IPS DF 19.7 (cell line): ENCODE measurements at regions not wholly inside any gene's neighbourhood (a gene's known extent, or its start where the extent isn't known, plus 50 kb on each side); places are given as distances from the start of the nearest gene placed in this dataset.

Experiments used
- DNase-seq: peaks from one replicate; pipeline ENCODE4 v3.0.0-alpha.2; 2013; ENCODE audit warnings: low read depth, low spot score

DNA sequence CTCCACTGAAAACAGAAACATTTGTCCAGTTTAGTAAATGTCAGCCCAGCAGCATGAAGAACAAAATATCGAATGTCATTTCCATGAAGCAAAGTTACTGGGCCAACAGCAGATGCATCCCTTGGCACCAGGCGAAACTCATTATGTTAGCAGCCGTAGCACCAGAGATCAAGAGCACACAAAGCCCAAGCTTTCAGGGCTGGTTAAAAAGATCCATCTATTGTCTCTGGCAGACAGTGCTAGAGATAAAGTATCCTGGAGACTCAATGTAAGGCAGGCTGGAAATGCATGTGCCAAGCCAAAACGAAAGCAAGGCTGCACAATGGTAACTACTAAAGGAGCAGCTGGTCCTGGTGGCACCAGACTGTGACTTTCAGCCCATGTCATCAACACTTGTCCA is 120.3 kb upstream of the PLEKHG7 start:
- no peak for DNase-seq

DNA sequence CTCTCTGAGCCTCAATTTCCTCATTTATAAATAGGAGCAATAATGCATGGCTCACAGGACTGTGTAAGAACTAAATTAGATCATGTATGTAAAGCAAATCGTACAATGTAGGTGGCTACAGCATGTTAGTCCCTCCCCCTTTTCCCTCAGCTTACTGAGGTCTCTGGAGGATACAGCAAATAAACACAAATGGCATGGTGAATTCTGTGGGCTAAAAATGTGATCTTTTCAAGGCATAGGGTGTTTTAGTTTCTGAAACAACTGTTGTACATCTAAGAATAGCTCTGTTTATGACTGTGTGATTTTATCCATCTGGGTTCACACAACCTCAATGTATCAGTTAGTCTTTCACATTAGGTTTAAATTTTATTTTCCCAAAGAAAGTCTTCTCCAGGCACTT is 121.2 kb upstream of the PLEKHG7 start:
- no peak for DNase-seq

DNA sequence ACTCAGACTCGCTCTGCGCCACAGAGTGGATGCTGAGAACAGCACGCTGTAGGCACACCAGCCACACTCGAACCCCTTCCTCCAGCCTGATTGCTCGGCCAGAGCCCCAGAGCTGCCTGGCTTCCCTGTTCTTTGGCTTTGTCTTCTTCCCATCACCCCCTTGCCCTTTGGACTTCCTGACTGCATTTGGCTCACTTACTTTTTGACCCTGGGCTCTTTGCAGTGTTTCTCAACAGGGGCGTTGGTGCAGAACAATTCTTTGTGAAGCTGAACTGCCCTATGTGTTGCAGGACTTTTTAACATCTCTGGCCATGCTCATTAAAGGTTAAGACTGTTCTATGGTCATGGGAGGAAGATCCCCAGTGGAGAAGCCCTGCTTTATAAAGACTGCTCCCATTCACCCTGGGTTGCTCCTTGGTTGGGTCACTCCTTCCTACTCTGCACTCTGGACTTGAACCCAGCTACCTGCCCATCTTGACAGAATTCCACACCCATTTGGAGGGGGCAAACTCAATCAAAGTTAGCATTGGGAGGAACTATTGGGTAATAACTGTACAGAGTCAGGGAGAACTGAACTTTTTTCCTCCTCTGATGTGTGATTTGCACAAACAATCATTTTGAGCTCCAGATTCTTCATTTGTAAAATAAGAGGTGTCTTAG is 127.7 kb upstream of the PLEKHG7 start:
- no peak for DNase-seq

DNA sequence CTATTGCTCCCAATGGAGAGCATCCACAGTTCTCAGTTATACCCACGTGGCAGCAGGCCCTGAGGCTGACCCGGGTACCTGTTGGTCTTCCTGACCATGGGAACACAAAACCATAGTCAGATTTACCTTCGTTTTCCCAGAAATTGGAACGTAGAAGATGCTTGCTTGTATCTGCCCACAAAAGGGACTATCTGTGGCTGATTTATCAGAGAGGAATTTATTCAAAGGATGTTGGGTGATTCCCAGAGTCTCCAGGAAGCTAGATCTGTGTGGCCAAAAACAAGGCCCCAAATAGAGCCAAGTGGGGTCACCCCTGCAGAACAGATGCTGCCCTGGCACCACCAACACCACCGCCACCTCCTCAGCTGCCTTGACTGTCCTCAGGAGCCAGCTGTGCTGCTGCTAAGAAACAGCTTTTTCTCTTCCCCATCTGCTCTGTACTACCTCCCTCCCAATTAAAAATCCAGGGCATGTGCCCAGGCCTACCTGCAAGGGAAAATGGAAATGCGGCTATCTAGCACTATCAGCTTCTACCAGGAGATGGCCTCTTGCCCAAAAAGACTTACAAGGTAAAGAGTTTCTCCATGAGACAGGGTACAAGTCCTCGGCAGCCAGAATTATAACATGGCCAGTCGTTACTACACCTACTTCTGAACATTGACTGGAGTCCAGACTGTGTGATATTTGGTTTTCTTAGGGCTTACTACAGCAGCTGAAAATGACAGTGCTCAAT is 128.6 kb upstream of the PLEKHG7 start:
- peak; percentile 45 for DNase-seq

DNA sequence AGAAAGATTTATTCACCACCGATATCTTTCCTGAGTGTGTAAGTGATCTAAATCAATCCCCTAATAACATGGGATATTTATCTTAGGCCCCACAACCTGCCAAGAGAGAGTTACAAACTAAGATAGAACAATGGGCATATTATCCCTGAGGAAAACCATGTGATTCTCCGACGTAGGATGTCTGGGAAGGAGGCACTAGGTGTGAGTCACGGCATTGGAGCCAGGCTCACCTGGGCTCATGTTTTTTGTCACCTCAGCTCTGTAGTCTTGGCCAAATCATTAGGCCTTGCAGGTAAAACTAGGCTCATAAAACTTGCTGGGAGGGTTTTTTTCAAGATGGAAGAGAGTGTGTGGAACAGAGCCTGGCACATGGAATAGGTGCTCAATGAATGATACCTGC is 129.7 kb upstream of the PLEKHG7 start:
- DNase-seq, result no peak

DNA sequence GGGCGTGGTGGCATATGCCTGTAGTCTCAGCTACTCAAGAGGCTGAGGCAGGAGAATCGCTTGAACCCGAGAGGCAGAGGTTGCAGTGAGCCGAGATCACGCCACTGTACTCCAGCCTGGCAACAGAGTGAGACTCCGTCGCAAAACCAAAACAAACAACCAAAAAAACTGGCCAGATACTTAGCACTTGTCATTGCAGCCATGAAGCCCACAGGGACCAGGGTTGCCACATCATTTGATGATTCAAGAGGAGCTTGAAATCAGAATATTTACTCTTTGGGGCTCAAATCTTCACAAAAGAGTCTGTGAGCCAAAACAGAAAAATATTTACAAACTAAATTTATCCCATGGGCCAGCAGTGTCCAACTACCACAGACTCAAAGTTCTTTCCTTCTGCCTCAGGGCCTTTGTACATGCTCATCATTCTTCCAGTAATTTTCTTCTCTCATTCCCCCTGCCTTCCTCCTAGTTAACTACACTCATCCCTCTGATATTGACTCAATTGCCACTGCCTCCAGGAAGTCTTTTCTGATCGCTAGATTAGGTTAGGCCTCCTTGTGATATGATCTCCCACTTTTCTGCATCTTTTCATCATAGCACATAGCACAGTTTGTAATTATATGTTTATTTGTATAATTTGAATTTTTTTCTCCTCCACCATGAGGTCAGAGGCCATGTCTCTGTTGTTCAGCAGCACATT is 130.8 kb upstream of the PLEKHG7 start:
- DNase-seq, result no peak

DNA sequence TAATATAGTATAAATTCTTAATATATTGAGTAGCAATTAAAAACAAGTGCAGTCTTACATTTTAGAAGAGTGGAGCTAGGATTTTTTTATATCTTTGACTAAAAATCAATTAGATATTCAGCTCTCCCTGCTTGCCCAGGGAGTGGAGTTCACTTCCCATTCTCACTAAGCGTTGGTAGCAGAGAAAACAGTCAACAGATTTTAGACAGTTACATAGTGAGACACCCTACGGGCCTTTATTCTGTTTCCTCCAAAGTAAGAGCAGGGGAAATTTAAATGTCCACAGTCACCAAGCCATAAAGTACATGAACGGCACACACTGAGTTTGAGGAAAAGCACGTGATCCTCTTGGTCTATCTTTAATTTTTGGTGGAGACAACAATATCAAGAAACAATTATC is 131.6 kb upstream of the PLEKHG7 start:
- no peak for DNase-seq

DNA sequence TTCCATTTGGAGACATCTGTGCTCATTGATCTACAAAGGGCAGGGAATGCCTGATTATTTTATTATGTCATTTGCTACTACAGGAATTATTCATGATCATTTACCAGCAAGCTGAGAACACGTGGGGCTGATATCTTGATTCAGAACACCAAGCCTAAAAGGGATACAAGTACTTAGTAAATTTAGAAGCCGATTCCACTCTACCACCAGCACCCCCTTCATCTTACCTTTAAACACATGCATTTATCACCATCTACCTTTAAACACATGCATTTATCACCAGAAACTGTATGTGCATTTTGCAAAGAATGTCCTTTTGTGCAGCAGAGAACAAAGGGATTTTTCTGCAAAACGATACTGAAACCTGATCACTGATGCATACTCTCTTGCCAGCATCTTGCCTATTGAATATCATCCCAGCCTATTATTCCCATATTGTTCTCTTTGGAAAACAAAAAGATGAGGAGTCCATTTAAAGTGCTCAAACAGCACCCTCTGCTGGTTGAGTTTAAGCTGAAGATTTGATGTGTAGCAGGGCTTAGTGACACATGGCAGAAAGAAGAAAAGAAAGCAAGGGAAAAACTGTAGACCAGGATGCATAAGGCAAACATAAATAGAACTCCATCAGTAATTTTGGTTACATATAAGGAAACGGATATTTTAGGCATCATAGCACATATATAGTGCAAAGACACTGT is 132.6 kb upstream of the PLEKHG7 start:
- peak; percentile 38 for DNase-seq

DNA sequence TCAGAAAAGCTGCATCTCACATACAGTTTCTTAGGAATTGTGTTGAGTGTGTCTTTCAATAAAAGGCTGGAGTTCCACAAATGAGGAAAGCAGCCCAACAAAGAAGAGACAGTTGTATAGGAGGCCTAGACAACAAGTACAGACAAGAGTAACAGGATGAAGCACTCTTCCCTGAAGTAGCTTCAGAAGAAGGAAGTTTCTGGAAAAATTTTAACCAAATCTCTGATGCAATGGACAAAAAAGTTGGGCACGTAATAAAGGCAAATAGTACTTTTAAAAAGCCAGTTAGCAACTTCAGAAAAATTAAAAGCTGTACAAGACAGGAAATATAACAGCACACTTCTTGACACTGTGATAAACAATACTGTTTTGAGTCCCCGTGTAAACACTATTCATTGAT is 134.1 kb upstream of the PLEKHG7 start:
- no peak for DNase-seq

DNA sequence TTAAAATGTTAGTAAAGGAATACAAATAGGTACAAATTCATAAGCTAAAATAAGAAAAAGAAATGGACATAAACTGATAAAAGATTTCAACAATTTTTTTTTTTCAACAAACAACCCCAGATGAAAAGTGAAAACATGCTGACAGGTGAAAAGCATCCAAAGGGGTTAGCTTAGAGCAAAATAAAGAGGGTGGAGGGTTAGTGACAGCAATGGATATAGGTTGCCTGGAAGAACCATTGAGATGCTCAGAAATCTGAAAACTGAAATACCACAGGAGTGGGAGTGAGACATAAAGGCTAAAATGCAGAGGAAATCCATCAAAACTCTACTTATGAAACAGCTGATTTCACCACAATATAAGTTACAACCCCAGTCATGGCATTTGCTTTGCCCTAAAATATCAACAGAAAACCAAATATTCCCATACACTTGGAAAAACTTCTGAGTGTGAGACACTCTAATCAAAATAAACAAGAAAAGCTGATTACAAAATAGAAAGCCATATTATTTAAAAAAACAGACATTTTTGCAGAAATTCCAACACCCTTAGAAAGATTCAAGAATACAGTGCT is 136.3 kb upstream of the PLEKHG7 start:
- no peak for DNase-seq

DNA sequence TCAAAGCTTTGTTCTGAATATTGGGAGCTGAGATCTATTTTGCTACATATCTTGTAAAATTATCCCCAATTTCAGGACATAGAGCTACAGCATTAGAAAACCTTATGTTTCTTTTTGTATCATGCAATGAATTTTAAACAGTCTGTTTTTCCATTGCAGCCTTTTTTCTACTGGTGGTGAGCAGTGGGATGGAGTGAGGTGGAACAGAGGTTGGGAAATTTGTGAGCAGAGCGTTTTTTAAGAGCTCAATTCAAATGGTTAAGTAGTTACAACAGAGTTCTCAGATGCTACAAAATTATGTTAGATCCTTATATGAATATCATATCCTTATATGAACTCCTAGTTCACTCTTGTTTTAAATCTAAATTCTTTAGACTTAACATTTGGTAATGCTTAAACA is 139.0 kb upstream of the PLEKHG7 start:
- no peak for DNase-seq

DNA sequence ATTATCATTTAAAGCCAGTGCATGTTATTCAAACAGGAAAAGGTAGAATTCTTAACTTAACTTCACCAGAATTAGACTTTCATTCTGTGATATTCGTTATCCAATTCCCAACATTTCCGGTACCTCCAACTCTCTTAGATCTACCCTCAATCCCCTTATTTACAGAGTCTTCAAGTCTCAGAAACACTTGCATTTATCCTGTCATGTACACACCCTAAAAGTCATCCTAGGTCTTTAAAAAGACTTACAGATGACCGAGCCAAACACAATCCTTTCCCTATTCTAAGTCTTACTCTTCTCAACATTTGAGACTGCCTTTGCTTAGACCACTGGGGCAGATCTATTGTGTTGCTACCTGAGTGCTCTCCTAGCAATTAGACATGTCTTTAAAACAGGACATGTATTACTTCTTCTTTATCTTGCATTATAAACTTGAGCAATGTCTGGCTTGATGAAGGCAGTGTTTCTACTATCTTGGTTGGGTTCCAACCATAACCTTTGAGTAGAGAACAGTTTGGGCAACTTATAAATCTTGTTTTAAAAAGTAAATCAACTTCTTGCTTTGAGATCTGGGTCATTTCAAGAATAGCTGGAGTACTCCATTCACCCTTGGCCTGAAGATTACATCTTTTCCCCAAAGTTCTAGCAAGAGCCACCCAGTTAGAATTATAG is 140.6 kb upstream of the PLEKHG7 start:
- DNase-seq, result no peak

DNA sequence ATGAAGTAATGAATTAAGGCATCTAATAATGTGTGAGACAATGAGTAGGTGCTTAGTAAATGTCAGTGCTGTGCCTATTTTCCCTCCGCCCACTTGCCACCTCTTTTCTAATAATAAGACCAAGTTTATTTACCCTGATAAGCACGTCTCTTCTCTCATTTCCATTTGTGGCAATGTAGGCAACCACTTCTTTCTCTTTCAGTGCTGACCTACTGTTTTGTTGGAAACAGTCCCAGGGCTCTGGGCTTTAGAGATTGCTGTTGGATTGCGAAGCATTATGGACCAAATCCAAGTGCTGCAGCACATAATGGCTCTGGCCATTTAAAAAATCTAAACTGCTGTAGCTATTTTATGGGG is 141.3 kb upstream of the PLEKHG7 start:
- no peak for DNase-seq

DNA sequence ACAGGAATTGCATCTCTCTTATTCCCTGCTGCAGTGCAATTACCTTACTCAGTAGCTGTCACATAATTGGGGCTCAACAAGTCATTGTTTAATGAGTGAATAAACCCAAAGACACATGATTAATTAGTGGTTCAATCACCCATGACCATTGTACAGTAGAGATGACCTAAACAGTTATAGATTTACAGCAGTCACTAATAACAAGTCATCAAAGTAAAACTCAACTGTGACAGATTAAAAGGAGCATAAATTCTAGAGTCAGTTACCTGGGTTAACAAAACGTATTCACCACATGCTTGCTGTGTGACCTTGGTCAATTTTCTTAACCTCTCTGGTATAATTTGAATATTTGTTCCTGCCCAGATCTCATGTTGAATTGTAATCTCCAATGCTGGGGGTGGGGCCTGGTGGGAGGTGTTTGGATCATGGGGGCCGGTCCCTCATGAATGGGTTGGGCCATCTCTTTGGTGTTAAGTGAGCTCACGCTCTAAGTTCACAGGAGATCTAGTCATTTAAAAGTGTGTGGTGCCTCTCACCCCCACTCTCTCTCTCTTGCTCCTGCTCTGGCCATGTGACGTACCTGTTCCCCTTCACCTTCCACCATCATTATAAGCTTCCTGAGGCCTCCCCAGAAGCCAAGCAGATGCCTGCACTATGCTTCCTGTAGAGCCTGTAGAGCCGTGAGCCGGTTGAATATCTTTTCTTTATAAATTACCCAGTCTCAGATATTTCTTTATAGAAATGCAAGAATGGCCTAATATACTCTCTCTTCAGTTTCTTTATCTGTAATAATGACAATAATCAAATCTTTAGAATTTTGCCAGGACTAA is 141.9 kb upstream of the PLEKHG7 start:
- DNase-seq, result no peak

DNA sequence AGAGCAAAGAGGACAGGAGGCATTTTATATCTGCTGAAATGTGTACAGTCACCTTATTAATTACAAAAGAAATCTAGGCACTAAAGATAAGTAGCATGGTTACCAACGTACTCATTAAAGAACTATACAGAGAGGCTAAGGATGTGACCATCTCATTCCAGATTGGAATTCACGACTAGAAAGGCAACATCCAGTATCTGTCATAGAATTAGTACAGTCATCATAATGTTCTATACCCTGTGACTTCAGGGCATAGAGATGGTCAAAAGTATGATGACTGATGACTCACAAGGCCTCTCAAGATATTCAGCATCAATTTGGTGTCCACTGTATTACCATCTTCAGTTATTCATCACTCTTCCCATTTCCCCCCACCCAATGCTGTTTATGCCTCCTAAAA is 144.0 kb upstream of the PLEKHG7 start:
- DNase-seq, result no peak

DNA sequence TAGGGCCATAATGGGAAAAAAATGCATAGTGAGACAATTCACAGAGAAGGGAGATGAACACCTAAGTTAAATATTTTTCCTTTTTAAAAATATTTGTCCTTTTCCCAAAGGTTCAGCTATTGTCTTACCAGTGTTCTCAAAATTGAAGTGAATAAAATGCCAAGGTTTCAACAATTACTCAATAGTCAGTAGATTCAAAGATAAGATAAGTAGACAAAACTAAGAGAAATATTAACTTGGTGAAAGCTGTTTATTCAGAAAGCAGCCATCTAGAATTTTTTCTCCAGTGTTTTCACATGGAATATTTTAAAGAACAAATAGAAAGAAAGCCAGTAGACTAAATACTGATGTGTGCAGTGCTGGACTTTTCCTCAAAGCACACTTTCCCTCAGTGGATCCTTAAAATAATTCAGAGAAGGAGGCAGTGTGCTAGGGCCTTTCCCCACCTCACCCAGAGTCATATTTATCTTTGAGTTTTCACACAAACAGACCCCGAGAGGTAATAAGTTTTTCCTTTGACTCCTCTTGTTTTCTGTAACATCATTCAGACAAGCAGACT is 144.5 kb upstream of the PLEKHG7 start:
- no peak for DNase-seq

DNA sequence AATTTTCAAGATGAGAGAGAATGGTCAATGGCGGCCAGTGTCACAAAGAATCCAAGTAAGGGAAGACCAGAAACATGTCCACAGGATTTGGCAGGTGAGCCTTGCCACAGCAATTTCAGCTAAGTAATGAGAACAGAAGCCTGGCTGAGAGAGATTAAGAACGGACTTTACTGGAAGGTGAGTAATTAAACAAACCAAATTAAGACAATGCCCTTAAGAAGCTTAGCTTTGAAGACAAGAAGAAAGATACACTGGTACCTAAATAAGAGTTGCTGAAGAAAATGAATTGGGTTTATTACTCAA is 145.4 kb upstream of the PLEKHG7 start:
- no peak for DNase-seq

DNA sequence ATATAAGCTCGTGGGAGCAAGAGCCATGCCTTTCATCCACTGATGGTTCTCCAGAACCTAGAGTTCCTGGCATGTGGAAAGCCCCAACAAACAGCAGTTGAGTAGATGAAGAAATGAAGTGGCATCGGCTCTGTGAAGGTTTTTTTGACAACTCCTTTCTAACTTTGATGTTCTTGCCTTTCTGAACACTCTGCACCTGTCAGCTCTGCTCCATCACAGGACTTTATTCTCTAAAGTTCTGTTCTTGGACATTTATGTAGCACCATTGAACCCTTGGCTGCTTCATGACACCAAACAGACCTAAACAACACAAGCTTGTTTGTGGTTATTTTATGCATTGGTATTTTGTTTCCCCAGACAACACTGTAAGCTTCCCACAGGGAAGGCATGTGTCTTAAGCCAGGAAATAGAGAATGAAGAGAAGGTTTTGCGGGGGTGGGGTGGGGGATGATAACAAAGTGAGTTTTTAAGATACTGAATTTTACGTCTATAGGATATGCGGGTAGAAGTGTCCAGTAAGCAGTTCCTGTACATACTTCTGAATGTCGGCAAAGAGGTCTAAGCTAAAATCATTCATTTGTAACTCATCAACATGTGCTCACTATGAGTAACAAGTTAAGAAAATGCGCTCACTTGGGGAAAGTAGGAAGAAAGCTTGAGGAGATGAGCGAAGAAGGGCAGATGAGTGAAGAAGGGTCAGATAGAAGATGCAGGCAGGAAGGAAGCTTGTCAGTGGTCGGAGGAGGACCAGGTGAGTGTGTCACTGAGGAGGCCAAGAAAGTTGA is 146.0 kb upstream of the PLEKHG7 start:
- DNase-seq, result no peak

DNA sequence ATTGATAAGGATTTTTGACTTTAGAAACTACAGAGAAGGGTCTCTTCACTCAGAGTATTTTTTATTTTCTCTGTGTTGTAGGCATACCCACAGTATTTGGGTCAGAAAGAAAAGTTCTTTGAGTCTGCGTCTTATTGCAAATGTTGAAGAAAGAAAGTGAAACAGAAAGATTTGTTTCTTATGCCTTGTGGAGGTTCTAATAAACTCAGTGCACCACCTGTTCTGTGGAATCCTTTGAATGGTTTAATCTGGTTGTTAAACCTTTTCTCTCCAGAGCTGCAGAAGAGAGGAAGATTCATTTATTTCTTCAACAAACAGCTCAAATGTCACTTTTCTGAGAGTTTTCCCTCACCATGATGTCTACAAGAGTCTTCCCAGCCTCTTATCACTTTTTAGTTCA is 146.6 kb upstream of the PLEKHG7 start:
- DNase-seq, result no peak
